HUES6 (cell line): ENCODE measurements at regions not wholly inside any gene's neighbourhood (a gene's known extent, or its start where the extent isn't known, plus 50 kb on each side); places are given as distances from the start of the nearest gene placed in this dataset.

Experiments
- H3K27ac ChIP-seq: 2 replicates; pipeline ENCODE4 v1.7.0; 2013; ENCODE audit warnings: low read depth, mild to moderate bottlenecking, low read length, inconsistent platforms
- H3K27me3 ChIP-seq: 2 replicates; pipeline ENCODE4 v1.6.1; 2013; ENCODE audit warnings: low read length; ENCODE audit not compliant: control insufficient read depth, insufficient read depth
- H3K36me3 ChIP-seq: 2 replicates; pipeline ENCODE4 v1.6.1; 2013; ENCODE audit warnings: low read length; ENCODE audit not compliant: control insufficient read depth, insufficient read depth
- H3K4me1 ChIP-seq: 2 replicates; pipeline ENCODE4 v1.6.1; 2013; ENCODE audit warnings: low read length; ENCODE audit not compliant: control insufficient read depth, insufficient read depth
- H3K4me3 ChIP-seq: 2 replicates; pipeline ENCODE4 v1.5.1; 2013; ENCODE audit warnings: low read depth, low read length
- H3K9ac ChIP-seq: one replicate; pipeline ENCODE4 v1.6.1; 2013; ENCODE audit warnings: mild to moderate bottlenecking, low read length
- H3K9me3 ChIP-seq: 2 replicates; pipeline ENCODE4 v1.6.1; 2013; ENCODE audit warnings: low read depth, low read length; ENCODE audit not compliant: control insufficient read depth, insufficient read depth

DNA sequence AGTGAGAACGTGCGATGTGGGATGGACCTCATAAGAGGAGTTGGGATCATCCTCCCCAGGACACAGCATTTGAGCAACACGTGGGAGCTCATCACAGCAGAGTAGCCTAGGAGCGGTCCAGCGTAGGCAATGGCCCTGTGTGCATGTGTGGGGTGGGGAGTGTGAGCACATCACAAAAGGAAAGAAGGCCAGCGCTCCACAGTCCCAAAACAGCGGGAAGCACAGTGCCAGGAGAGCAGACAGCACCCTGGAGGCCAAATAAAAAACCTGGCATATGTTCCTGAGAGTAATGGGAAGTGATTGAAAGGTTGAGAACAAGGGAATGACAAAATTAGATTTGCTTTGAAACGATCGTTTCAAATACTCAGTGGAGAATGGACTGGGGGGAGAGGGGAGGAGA is 226.0 kb downstream of the C7orf25 start:
- Histone ChIP-seq H3K9ac (peak overlapping the region; percentile 26), H3K27ac (peak overlapping the region; percentile 79; the same call in 1 of the 2 replicates), H3K36me3 (no peaks in the 10 kb centered on the region), H3K4me1 (peaks cover 37% of the 10 kb centered on the region), H3K27me3 (peaks cover 21% of the 10 kb centered on the region; the same call in 1 of the 2 replicates), H3K9me3 (peaks cover 3% of the 10 kb centered on the region; the same call in 1 of the 2 replicates), H3K4me3 (peak overlapping the region; percentile 33; the same call in 1 of the 2 replicates)

DNA sequence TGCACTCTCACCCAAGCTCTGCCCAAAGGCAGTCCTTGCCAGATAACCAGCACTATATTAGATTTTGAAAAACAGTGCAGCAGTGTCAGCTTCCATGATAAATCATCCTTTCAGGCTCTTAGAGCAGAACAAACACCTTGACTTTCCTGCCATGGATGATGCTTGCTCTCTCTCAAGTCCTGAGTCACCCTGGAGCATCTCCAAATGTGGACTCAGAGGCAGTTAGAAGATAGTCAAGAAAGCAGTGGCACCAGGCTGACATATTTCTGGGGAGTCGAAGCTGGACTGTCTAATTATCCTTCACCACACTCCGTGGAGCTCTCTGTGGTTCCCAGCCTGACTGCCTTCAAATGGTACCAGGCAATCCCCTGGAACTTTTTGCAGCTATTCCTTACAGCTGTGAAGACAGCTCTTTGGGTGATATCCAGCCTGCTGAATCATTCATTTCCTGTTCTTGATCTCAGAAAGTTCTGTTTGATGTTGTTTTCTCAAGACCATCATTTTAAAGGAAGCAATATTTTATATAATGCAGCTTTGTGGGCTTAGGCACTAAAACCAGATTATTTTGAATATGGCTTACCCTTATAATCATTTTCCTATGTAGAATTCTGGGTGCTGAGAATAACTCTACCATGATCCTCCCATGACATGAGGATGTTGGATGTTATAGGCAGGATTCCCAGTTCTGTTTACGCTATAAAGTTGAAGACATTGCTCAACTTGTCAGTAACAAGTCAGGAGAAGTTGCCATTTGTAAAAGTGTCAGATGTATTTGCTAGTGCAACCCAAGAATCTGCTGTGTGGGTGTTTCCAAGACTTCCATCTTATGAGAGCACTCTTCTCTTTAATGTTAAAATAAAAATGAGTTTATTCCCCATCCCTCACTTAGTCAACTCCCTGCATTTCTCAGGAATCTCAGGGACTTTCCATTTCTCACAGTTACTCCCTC is 233.8 kb downstream of the C7orf25 start:
- Histone ChIP-seq H3K27me3 (no peaks in the 10 kb centered on the region), H3K27ac (no peak overlapping the region), H3K4me1 (no peaks in the 10 kb centered on the region; the same call in 1 of the 2 replicates), H3K36me3 (no peaks in the 10 kb centered on the region), H3K9ac (no peak overlapping the region), H3K9me3 (peaks cover 8% of the 10 kb centered on the region; the same call in 1 of the 2 replicates), H3K4me3 (no peak overlapping the region)

DNA sequence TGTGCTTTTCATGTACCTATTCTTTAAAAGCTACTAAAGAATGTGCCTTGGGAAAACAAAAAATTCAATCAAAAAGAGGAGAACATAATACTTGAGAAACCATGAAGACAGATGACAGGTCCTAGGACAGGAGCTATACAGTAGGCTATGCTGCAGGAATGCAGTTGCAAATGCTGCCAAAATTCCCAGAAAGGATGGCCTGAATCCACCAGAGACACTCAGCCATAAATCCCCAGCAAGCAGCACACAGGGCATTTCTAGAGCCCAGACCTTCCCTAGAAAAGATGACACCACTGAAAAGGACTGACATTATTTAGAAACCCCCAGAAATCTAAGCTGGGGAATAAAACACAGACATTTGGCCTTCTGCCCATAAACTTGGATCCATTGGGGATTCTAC is 237.3 kb downstream of the C7orf25 start:
- Histone ChIP-seq H3K9me3 (no peaks in the 10 kb centered on the region; the same call in 1 of the 2 replicates), H3K27me3 (no peaks in the 10 kb centered on the region), H3K4me3 (no peak overlapping the region), H3K4me1 (no peaks in the 10 kb centered on the region; the same call in 1 of the 2 replicates), H3K9ac (no peak overlapping the region), H3K36me3 (no peaks in the 10 kb centered on the region), H3K27ac (no peak overlapping the region)

DNA sequence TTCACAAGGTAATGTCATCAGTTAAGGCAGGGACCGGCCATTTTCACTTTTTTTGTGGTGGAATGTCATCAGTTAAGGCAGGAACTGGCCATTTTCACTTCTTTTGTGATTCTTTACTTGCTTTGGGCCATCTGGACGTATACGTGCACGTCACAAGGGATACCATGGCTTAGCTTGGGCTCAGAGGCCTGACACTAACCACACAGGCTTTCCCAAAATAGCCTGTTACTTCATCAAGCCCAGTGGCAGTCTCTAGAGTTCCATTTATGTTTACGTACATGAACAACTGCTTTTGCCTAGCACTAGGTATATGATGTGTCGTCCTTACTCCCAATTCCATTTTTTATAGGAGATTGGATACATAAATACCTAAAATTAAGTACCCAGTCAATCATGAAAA is 237.9 kb downstream of the C7orf25 start:
- no peak overlapping the region for H3K27ac ChIP-seq
- H3K4me1 ChIP-seq, result no peaks in the 10 kb centered on the region; the same call in 1 of the 2 replicates
- no peak overlapping the region for H3K4me3 ChIP-seq
- H3K9ac ChIP-seq, result no peak overlapping the region
- H3K9me3 ChIP-seq, result no peaks in the 10 kb centered on the region; the same call in 1 of the 2 replicates
- H3K36me3 ChIP-seq, result no peaks in the 10 kb centered on the region
- no peaks in the 10 kb centered on the region for H3K27me3 ChIP-seq

DNA sequence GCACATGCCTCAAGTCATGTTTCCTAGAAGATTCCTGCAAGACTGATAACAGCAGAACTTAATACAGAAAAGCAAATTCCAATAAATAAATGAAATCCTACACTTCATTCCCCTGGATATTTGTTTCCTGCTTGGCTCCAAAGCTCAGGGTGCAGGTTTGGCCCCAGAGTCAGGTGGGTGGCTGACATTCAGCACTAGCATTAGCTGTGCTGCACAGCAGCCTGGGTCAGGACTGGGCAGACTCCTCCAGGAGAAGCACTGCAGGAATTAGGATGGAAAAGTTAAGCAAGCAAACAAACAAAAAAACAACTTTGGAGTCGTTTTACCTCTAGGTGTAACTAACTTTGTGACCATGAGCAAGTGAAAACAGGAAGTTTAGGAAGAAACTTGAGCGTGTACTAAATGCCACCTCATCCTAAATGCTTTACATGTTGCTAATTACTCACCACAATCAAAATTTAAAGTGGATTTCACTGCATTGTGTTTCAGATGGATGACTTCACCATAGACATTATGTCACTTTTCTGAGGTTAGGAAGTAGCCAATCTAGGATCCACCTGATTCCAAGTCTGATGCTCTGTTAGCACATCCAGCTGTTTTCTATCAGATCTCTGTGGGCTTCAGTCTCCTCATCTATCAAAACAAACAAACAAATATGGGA is 239.4 kb downstream of the C7orf25 start:
- Histone ChIP-seq H3K36me3 (no peaks in the 10 kb centered on the region), H3K9ac (no peak overlapping the region), H3K27me3 (no peaks in the 10 kb centered on the region), H3K4me3 (no peak overlapping the region), H3K27ac (no peak overlapping the region), H3K4me1 (no peaks in the 10 kb centered on the region; the same call in 1 of the 2 replicates), H3K9me3 (peaks cover 3% of the 10 kb centered on the region)

DNA sequence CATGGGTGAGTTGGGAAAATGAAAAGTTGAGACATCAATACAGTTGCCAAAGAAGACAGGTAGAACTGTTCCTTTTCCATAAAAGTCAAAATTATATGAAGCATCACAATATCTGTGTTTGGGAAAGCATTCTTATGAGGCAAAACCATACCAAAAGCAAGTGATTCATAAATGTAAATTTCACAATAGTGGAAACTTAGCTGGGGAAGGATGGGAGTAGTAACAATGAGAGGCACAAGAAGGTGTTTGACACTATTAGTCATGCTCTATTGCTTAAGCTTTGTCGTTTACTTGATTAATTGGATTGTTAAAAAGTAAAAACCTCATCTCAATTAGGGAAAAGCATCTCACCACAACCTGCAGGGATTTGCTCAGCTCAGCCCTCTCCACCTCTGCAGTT is 240.2 kb downstream of the C7orf25 start:
- H3K36me3 ChIP-seq, result peaks cover 2% of the 10 kb centered on the region; the same call in 1 of the 2 replicates
- H3K27ac ChIP-seq, result no peak overlapping the region
- no peaks in the 10 kb centered on the region for H3K27me3 ChIP-seq
- peaks cover 11% of the 10 kb centered on the region for H3K9me3 ChIP-seq
- H3K9ac ChIP-seq, result no peak overlapping the region
- no peaks in the 10 kb centered on the region; the same call in 1 of the 2 replicates for H3K4me1 ChIP-seq
- H3K4me3 ChIP-seq, result no peak overlapping the region

DNA sequence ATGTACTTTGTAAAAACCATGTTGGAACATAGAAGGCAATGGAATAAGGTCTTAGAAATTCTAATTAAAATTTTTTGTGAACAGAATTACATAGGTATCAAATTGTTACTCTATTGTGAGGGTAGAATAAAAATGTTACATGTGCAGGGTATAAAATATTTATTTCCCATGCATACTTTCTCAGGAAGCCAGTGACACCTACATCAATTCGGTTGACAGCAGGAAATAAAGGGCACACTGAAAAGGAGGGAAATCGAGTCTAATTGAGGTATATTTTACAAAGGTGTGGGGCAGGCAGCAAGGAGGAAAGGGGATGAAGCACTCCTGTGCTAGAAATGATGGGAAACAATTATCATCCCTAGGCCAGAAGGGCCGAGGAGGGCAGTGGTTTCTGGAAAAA is 244.9 kb downstream of the C7orf25 start:
- Histone ChIP-seq H3K4me1 (no peaks in the 10 kb centered on the region), H3K4me3 (no peak overlapping the region), H3K9ac (no peak overlapping the region), H3K27me3 (no peaks in the 10 kb centered on the region), H3K9me3 (peaks cover 29% of the 10 kb centered on the region), H3K27ac (no peak overlapping the region), H3K36me3 (peaks cover 2% of the 10 kb centered on the region; the same call in 1 of the 2 replicates)

DNA sequence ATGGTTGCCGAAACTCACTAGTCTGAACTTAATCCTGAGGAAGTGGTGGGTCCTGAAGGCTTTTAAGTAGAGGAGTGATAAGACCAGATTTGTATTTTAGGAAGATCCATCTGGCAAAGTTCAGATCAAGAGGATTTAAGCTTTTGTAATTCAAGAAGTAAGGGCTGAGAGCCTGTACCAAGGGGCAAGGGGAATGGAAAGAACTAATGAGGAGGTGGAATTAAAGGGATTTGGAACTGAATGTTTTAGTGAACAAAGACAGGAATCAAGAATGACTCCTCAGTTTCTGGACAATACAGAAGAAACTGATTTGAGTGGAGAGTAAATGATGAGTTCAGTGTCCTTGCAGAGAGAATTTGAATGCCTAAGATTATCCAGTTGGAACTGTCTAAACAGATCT is 249.0 kb downstream of the C7orf25 start:
- H3K9ac ChIP-seq, result no peak overlapping the region
- no peaks in the 10 kb centered on the region for H3K27me3 ChIP-seq
- no peak overlapping the region for H3K4me3 ChIP-seq
- no peak overlapping the region for H3K27ac ChIP-seq
- H3K9me3 ChIP-seq, result peaks cover 33% of the 10 kb centered on the region
- peaks cover 2% of the 10 kb centered on the region; the same call in 1 of the 2 replicates for H3K36me3 ChIP-seq
- no peaks in the 10 kb centered on the region for H3K4me1 ChIP-seq

DNA sequence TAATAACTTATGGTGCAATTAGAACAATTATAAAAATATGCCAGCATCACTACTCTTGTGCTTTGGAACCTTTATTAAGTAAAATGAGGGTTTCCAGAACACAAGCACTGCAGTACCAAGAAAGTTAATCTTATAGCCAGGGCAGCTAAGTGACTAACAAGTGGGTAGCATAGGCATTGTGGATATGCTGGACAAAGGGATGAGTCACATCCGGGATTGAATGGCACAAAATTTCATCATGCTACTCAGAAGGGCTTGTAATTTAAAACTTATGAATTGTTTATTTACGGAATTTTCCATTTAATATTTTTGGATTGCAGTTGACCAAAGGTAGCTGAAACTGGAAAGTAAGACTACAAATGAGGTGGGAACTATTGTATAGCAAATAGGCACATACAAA is 250.6 kb downstream of the C7orf25 start:
- no peak overlapping the region for H3K9ac ChIP-seq
- H3K36me3 ChIP-seq, result no peaks in the 10 kb centered on the region
- no peaks in the 10 kb centered on the region for H3K4me1 ChIP-seq
- peaks cover 21% of the 10 kb centered on the region; the same call in 1 of the 2 replicates for H3K9me3 ChIP-seq
- no peaks in the 10 kb centered on the region for H3K27me3 ChIP-seq
- H3K4me3 ChIP-seq, result no peak overlapping the region
- H3K27ac ChIP-seq, result no peak overlapping the region

DNA sequence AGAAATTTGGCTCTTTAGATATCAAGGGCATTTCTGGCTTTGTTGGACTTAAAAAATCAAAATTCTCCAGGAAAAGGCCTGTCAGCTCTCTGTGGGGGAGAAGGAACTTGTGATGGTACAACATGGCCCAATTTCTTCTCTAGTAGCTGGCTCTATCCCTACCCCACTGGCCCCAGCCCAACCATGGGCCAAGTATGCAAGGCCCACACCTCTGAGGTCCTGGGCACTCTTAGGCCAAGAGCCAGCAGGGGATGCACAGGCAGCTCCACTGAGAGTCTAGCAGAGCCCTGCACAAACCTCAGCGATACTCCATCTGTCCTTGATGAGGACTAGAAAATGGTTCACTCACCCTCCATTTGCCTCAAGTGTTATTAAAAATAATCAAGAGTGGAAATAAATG is 261.2 kb downstream of the C7orf25 start:
- no peaks in the 10 kb centered on the region for H3K4me1 ChIP-seq
- H3K36me3 ChIP-seq, result no peaks in the 10 kb centered on the region
- no peak overlapping the region for H3K9ac ChIP-seq
- H3K27me3 ChIP-seq, result no peaks in the 10 kb centered on the region
- H3K27ac ChIP-seq, result no peak overlapping the region
- no peak overlapping the region for H3K4me3 ChIP-seq
- H3K9me3 ChIP-seq, result no peaks in the 10 kb centered on the region

DNA sequence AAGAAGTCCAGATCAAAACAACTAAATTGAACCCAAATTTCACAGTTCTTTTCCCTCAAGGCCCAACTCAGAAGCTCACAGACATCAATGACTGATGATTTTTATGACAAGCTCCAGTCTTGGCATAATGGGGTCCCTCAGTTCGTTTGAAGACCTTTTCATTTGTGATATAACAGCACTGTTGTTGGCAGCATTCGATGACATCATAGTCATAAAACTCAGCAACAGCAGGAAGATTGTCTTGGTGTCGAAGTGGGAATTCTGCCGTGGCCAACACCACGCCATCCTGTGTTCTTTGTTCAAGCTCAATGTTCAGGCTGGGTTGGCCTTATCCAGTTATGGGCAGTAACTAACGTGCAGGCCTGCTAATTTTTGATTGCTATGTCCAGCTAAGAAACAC is 261.7 kb downstream of the C7orf25 start:
- Histone ChIP-seq H3K27ac (no peak overlapping the region), H3K36me3 (no peaks in the 10 kb centered on the region), H3K4me3 (no peak overlapping the region), H3K27me3 (no peaks in the 10 kb centered on the region), H3K4me1 (no peaks in the 10 kb centered on the region), H3K9me3 (no peaks in the 10 kb centered on the region), H3K9ac (no peak overlapping the region)
